ENCODE measurements at regions not wholly inside any gene's neighbourhood (a gene's known extent, or its start where the extent isn't known, plus 50 kb on each side); places are given as distances from the start of the nearest gene placed in this dataset.

- TF ChIP-seq, protein P1, sequence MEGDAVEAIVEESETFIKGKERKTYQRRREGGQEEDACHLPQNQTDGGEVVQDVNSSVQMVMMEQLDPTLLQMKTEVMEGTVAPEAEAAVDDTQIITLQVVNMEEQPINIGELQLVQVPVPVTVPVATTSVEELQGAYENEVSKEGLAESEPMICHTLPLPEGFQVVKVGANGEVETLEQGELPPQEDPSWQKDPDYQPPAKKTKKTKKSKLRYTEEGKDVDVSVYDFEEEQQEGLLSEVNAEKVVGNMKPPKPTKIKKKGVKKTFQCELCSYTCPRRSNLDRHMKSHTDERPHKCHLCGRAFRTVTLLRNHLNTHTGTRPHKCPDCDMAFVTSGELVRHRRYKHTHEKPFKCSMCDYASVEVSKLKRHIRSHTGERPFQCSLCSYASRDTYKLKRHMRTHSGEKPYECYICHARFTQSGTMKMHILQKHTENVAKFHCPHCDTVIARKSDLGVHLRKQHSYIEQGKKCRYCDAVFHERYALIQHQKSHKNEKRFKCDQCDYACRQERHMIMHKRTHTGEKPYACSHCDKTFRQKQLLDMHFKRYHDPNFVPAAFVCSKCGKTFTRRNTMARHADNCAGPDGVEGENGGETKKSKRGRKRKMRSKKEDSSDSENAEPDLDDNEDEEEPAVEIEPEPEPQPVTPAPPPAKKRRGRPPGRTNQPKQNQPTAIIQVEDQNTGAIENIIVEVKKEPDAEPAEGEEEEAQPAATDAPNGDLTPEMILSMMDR (IDR thresholded peaks at IDR 0.05; ENCODE audit: low read depth, low read length, missing input control): no peak
- TF ChIP-seq TAF1 (conservative IDR thresholded peaks at IDR 0.05): no peak
These were observed 1891.5 kb upstream of the PIK3C3 start for GRCh38 chr18:40063488-40063887.

Data from liver (tissue), 3 donors.